T-cell (primary cell): ENCODE measurements at regions not wholly inside any gene's neighbourhood (a gene's known extent, or its start where the extent isn't known, plus 50 kb on each side); places are given as distances from the start of the nearest gene placed in this dataset.

Experiments used
- ATAC-seq, 4 experiments: fragments of 200-7000 bp in 3 of 4; fragments of 150-1000 bp in 1 of 4; cut with Tn5 transposase; replicated peaks in 1 of 4; 1 replicate in 3 of 4; 2 replicates in 1 of 4; pipeline ENCODE4 v1.10.0; 2021; ENCODE audit warnings: moderate library complexity in 3 of 4, mild to moderate bottlenecking in 2 of 4, moderate number of reproducible peaks in 1 of 4
- CTCF ChIA-PET, 2 donors: fragments of 300-600 bp; sonication (Branson Sonifier 250); formaldehyde crosslinking; loops; one replicate each; lab custom pipeline; 2022; ENCODE audit warnings: antibody characterized with exemption in 2 of 2; lab: Charles Lee
- POLR2A ChIA-PET, 2 donors: fragments of 300-600 bp; sonication (Branson Sonifier 250); formaldehyde crosslinking; loops; one replicate each; lab custom pipeline; 2022; ENCODE audit warnings: antibody characterized with exemption in 2 of 2; lab: Charles Lee
- DNase-seq, 35 experiments: peaks; one replicate each; pipeline versions ENCODE4 v3.0.0 to v3.0.0-alpha.2; 2013 to 2023
- H3K27ac ChIP-seq: one replicate; pipeline ENCODE4 v1.5.1; 2013; ENCODE audit warnings: low read length
- H3K27me3 ChIP-seq, 2 experiments: replicated peaks in 1 of 2; 1 replicate in 1 of 2; 2 replicates in 1 of 2; pipeline versions ENCODE4 v1.6.1 to v1.7.0; 2013; ENCODE audit warnings: low read length in 1 of 2, mixed read lengths in 1 of 2; ENCODE audit not compliant: control insufficient read depth in 2 of 2, insufficient read depth in 2 of 2; ENCODE audit errors: extremely low read depth in 1 of 2
- H3K36me3 ChIP-seq, 2 donors: 1 replicate in 1 of 2; 2 replicates in 1 of 2; pipeline versions ENCODE4 v1.6.1 to v1.7.0; 2013; ENCODE audit warnings: low read length in 1 of 2; ENCODE audit not compliant: control insufficient read depth in 2 of 2, insufficient read depth in 1 of 2; ENCODE audit errors: extremely low read depth in 1 of 2
- H3K4me1 ChIP-seq, 2 experiments: 1 replicate in 1 of 2; 2 replicates in 1 of 2; pipeline versions ENCODE4 v1.6.1 to v1.7.0; 2013; ENCODE audit warnings: low read length in 2 of 2, mixed read lengths in 1 of 2; ENCODE audit not compliant: insufficient read depth in 2 of 2, control insufficient read depth in 1 of 2; ENCODE audit errors: extremely low read depth in 1 of 2
- H3K4me3 ChIP-seq, 2 donors: 1 replicate in 1 of 2; 2 replicates in 1 of 2; pipeline versions ENCODE4 v1.5.1 to v1.7.0; 2013; ENCODE audit warnings: mild to moderate bottlenecking in 2 of 2, low read length in 1 of 2, moderate library complexity in 1 of 2; ENCODE audit not compliant: control insufficient read depth in 1 of 2; ENCODE audit errors: extremely low read depth in 1 of 2
- H3K9me3 ChIP-seq: 2 replicates; pipeline ENCODE4 v1.7.0; 2013
- H3K27ac Mint-ChIP-seq, 2 donors: one replicate each; pipeline ENCODE4 v1.8.0; 2020 to 2021; ENCODE audit warnings: mild to moderate bottlenecking in 2 of 2, mixed read lengths in 2 of 2
- H3K27me3 Mint-ChIP-seq, 2 donors: one replicate each; pipeline ENCODE4 v1.8.0; 2021 to 2022; ENCODE audit warnings: mixed read lengths in 2 of 2
- H3K36me3 Mint-ChIP-seq: one replicate; pipeline ENCODE4 v1.8.0; 2021; ENCODE audit warnings: mixed read lengths
- H3K4me1 Mint-ChIP-seq, 3 donors: one replicate each; pipeline ENCODE4 v1.8.0; 2020 to 2022; ENCODE audit warnings: mixed read lengths in 3 of 3, mild to moderate bottlenecking in 1 of 3
- H3K4me3 Mint-ChIP-seq, 3 donors: one replicate each; pipeline ENCODE4 v1.8.0; 2020 to 2022; ENCODE audit warnings: mild to moderate bottlenecking in 3 of 3, mixed read lengths in 3 of 3, moderate library complexity in 3 of 3
- H3K9me3 Mint-ChIP-seq, 3 donors: one replicate each; pipeline ENCODE4 v1.8.0; 2020 to 2022; ENCODE audit warnings: mixed read lengths in 3 of 3
- WGBS: methylation state at CpG from one replicate; pipeline ENCODE4 v1.1.5; 2013; ENCODE audit warnings: missing lambda C conversion rate; ENCODE audit not compliant: insufficient coverage; 5-methylcytosine and 5-hydroxymethylcytosine counted together

DNA sequence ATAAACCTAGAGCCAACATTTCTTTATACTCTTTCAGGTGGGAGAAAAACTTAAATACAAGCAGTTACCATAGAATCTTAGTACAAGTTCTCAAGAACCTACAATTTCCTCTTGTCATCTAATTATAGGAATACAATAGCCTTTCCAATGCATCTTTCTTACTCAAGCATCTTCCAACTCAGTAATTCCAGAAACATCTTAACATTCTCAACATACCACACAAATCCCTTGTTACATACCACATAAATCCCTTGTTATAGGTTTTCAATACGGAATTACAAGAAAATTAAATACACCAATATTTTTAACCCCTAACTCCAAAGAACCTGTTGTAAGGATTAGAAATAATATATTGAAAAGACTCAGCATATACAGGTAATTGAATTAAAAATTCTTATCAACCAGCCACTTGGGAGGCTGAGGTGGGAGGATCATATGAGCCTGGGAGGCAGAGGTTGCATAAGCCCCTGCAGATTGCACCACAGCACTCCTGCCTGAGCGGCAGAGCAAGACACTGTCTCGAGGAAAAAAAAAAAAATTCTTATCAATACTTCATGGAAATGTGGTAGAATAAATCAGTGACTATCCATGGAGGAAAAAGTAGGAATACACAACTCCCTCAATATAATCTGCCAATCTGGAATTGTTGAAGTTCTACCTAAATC lies 127.5 kb upstream of the CCDC28A start:
- no peak overlapping the region for H3K27ac ChIP-seq
- H3K36me3 ChIP-seq = no peaks in the 10 kb centered on the region
- H3K9me3 Mint-ChIP-seq = no peaks in the 10 kb centered on the region
- H3K4me3 Mint-ChIP-seq = no peak overlapping the region
- CTCF ChIA-PET = interaction anchor here in 1 of 2 donors (0.7 kb wide), 1 partner anchor 66 kb away, joined by 4 read pairs; no protein-coding TSS in a partner anchor
- peaks cover 0 to 2% of the 10 kb centered on the region in 2 donors for H3K27me3 Mint-ChIP-seq
- no peaks in the 10 kb centered on the region for H3K36me3 Mint-ChIP-seq
- peaks cover 0 to 2% of the 10 kb centered on the region in 2 experiments for H3K27me3 ChIP-seq
- H3K4me3 ChIP-seq = no peak overlapping the region
- DNase-seq (no peak), ATAC-seq (no peak)
- no CpG with 5 or more reads among the region's 3 CpGs for WGBS
- POLR2A ChIA-PET = no interaction called here
- H3K27ac Mint-ChIP-seq = no peak overlapping the region
- no peaks in the 10 kb centered on the region for H3K9me3 ChIP-seq
- no peaks in the 10 kb centered on the region for H3K4me1 ChIP-seq
- no peaks in the 10 kb centered on the region for H3K4me1 Mint-ChIP-seq

DNA sequence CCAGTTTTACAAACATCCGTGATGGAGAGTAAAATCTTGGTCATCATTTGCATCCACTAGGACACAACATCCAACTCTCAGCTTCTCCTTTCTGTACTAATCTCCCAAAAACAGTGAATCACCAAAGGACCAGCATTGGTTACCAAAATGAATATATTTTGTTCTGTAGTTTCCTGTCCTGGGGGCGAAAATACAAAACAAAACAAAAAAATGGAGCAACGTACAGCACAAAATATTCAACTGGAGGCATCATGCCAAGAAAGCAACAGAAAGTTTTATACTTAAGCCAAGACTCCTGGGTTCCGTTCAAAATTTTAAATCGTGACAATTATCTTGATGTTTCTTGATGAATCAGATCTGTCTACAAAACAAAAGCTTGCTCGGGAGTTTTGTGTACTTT lies 126.6 kb upstream of the CCDC28A start:
- Histone ChIP-seq H3K27me3 (peaks cover 0 to 2% of the 10 kb centered on the region in 2 experiments), H3K4me3 (no peak overlapping the region), H3K4me1 (no peaks in the 10 kb centered on the region), H3K27ac (no peak overlapping the region), H3K36me3 (no peaks in the 10 kb centered on the region), H3K9me3 (no peaks in the 10 kb centered on the region)
- Mint-ChIP-seq H3K27me3 (no peaks in the 10 kb centered on the region), H3K36me3 (no peaks in the 10 kb centered on the region), H3K4me3 (no peak overlapping the region), H3K4me1 (no peaks in the 10 kb centered on the region), H3K27ac (no peak overlapping the region), H3K9me3 (no peaks in the 10 kb centered on the region)
- CTCF ChIA-PET = interaction anchor here in 1 of 2 donors (0.7 kb wide), 2 partner anchors 67 to 421 kb away, joined by 3 to 4 read pairs; no protein-coding TSS in a partner anchor
- POLR2A ChIA-PET = interaction anchor here in 1 of 2 donors (0.7 kb wide), 1 partner anchor 54 kb away, joined by 9 read pairs; no protein-coding TSS in a partner anchor
- ATAC-seq (no peak), DNase-seq (no peak)
- WGBS = 88% methylated on average over 4 of the region's 6 CpGs

DNA sequence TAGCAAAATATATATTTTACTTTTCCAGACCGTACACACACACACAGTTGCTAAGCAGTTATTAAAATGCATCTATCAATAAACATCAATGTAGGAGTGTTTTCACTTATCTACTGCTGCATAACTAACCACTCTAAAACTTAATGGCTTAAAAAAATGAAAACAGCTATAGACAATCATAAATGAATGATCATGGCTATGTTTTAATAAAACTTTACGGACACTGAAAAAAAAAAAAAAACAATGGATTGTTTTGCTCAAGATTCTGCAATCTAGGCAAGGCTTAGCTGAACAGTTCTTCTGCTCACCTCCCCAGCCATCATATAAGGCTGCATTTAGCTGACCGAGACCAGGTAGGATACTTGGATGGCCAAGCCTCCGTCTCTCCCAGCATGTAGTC lies 125.4 kb upstream of the CCDC28A start:
- no CpG with 5 or more reads among the region's 4 CpGs for WGBS
- no peak for ATAC-seq

DNA sequence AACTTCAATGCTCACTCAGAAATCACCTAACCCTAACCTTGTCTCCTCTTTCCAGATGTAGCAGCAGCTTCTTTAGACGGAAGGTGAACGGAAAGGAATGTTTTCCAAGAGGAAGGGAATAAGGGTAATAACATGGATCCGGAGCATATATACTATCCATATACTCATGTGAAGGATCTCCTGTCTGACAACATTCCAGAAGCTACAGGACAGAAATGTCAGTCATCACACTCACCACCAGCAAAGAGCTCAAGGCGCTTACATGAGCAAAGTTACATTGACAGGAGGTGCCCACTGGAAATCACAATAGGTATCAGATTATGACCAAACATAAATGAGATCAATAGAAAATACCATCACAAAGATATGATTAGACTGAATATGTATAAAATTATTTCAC lies 122.1 kb upstream of the CCDC28A start:
- CTCF ChIA-PET = interaction anchor here in 1 of 2 donors (0.7 kb wide), 1 partner anchor 41 kb away, joined by 3 read pairs; no protein-coding TSS in a partner anchor
- no peak overlapping the region for H3K4me3 Mint-ChIP-seq
- H3K9me3 Mint-ChIP-seq = no peaks in the 10 kb centered on the region
- H3K4me3 ChIP-seq = no peak overlapping the region
- H3K27ac ChIP-seq = no peak overlapping the region
- H3K27ac Mint-ChIP-seq = no peak overlapping the region
- peaks cover 0 to 4% of the 10 kb centered on the region in 2 donors for H3K27me3 Mint-ChIP-seq
- DNase-seq (no peak), ATAC-seq (no peak)
- peaks cover 10 to 14% (median 13%) of the 10 kb centered on the region in 3 donors for H3K4me1 Mint-ChIP-seq
- POLR2A ChIA-PET = no interaction called here
- H3K4me1 ChIP-seq = no peaks in the 10 kb centered on the region
- no peaks in the 10 kb centered on the region for H3K9me3 ChIP-seq
- no CpG with 5 or more reads among the region's 4 CpGs for WGBS
- no peaks in the 10 kb centered on the region for H3K36me3 Mint-ChIP-seq
- no peaks in the 10 kb centered on the region for H3K36me3 ChIP-seq
- peaks cover 0 to 2% of the 10 kb centered on the region in 2 experiments for H3K27me3 ChIP-seq

More for the DNA sequence above, 125.4 kb upstream of the CCDC28A start:
- Mint-ChIP-seq H3K36me3 (no peaks in the 10 kb centered on the region), H3K27ac (no peak overlapping the region), H3K4me1 (no peaks in the 10 kb centered on the region), H3K27me3 (no peaks in the 10 kb centered on the region), H3K9me3 (no peaks in the 10 kb centered on the region), H3K4me3 (no peak overlapping the region)
- ChIA-PET CTCF (interaction anchor here in 1 of 2 donors (0.7 kb wide), 1 partner anchor 26 kb away, joined by 4 read pairs; no protein-coding TSS in a partner anchor), POLR2A (interaction anchor here (0.5 to 0.6 kb wide), 2 partner anchors 23 to 1453 kb away, joined by 4 to 9 read pairs; no protein-coding TSS in a partner anchor)
- Histone ChIP-seq H3K36me3 (no peaks in the 10 kb centered on the region), H3K4me1 (no peaks in the 10 kb centered on the region), H3K4me3 (no peak overlapping the region), H3K27me3 (peaks cover 0 to 2% of the 10 kb centered on the region in 2 experiments), H3K27ac (no peak overlapping the region), H3K9me3 (no peaks in the 10 kb centered on the region)
- no peak for DNase-seq

DNA sequence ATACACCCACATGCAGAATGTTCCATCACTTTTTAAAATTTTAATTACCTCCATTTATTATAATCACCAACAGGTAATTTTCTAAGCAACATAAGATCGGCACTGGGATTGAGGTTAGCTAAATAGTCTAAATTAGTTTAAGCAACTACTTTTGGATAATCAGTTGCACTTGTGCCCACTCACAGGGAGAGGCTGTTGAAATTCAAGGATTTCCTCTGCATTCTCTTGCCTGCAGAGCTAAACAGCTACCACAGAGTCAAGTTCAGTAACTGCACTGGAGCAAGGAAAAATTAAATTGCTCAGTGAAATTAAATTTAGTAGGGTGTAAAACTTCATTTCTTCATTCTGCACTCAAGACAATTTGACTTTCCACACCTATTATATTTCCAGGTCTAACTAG lies 120.7 kb upstream of the CCDC28A start:
- no peak overlapping the region for H3K4me3 ChIP-seq
- WGBS = no CpG with 5 or more reads among the region's 1 CpG
- H3K4me3 Mint-ChIP-seq = no peak overlapping the region
- no peak overlapping the region for H3K27ac Mint-ChIP-seq
- no peak for DNase-seq
- H3K9me3 Mint-ChIP-seq = no peaks in the 10 kb centered on the region
- no peak overlapping the region for H3K27ac ChIP-seq
- POLR2A ChIA-PET = no interaction called here
- no peak for ATAC-seq
- peaks cover 0 to 2% of the 10 kb centered on the region in 2 experiments for H3K27me3 ChIP-seq
- peaks cover 10 to 14% (median 13%) of the 10 kb centered on the region in 3 donors for H3K4me1 Mint-ChIP-seq
- no peaks in the 10 kb centered on the region for H3K4me1 ChIP-seq
- H3K36me3 Mint-ChIP-seq = no peaks in the 10 kb centered on the region
- CTCF ChIA-PET = no interaction called here
- no peaks in the 10 kb centered on the region for H3K9me3 ChIP-seq
- H3K27me3 Mint-ChIP-seq = peaks cover 0 to 4% of the 10 kb centered on the region in 2 donors
- no peaks in the 10 kb centered on the region for H3K36me3 ChIP-seq

DNA sequence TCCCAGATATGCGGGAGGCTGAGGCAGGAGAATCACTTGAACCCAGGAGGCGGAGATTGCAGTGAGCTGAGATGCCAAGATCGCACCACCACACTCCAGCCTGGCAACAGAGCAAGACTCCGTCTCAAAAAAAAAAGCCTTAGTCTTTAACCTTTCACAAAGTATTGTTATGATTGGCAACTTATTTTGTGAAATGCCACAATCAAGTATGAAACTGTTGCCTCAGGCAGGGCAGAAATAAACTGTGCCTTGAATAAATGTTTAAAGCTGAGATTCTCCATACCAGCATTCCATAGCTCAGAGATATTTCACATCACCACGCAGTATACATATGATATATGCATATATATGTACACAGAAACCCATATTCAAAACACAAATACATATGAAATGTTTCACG lies 120.1 kb upstream of the CCDC28A start:
- Histone ChIP-seq H3K4me1 (no peaks in the 10 kb centered on the region), H3K4me3 (no peak overlapping the region), H3K36me3 (no peaks in the 10 kb centered on the region), H3K27ac (no peak overlapping the region), H3K9me3 (no peaks in the 10 kb centered on the region), H3K27me3 (peaks cover 0 to 2% of the 10 kb centered on the region in 2 experiments)
- Mint-ChIP-seq H3K4me3 (no peak overlapping the region), H3K9me3 (no peaks in the 10 kb centered on the region), H3K4me1 (peaks cover 10 to 14% (median 13%) of the 10 kb centered on the region in 3 donors), H3K36me3 (no peaks in the 10 kb centered on the region), H3K27me3 (peaks cover 0 to 7% of the 10 kb centered on the region in 2 donors), H3K27ac (no peak overlapping the region)
- 100% methylated on average over 3 of the region's 6 CpGs for WGBS
- no peak for ATAC-seq
- POLR2A ChIA-PET = no interaction called here
- CTCF ChIA-PET = no interaction called here
- no peak for DNase-seq
